ENCODE measurements at regions not wholly inside any gene's neighbourhood (a gene's known extent, or its start where the extent isn't known, plus 50 kb on each side); places are given as distances from the start of the nearest gene placed in this dataset.

- H3K4me3 ChIP-seq (ENCODE audit: low read depth, low read length) = no peak overlapping the region
- TF ChIP-seq, protein P1, sequence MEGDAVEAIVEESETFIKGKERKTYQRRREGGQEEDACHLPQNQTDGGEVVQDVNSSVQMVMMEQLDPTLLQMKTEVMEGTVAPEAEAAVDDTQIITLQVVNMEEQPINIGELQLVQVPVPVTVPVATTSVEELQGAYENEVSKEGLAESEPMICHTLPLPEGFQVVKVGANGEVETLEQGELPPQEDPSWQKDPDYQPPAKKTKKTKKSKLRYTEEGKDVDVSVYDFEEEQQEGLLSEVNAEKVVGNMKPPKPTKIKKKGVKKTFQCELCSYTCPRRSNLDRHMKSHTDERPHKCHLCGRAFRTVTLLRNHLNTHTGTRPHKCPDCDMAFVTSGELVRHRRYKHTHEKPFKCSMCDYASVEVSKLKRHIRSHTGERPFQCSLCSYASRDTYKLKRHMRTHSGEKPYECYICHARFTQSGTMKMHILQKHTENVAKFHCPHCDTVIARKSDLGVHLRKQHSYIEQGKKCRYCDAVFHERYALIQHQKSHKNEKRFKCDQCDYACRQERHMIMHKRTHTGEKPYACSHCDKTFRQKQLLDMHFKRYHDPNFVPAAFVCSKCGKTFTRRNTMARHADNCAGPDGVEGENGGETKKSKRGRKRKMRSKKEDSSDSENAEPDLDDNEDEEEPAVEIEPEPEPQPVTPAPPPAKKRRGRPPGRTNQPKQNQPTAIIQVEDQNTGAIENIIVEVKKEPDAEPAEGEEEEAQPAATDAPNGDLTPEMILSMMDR (conservative IDR thresholded peaks at IDR 0.05; ENCODE audit: low read depth, low read length) = no peak
- DNase-seq (ENCODE audit: low read depth) = peak; percentile 19
These were observed 541.0 kb upstream of the FZD8 start for GRCh38 chr10:36183056-36183455.

DNA sequence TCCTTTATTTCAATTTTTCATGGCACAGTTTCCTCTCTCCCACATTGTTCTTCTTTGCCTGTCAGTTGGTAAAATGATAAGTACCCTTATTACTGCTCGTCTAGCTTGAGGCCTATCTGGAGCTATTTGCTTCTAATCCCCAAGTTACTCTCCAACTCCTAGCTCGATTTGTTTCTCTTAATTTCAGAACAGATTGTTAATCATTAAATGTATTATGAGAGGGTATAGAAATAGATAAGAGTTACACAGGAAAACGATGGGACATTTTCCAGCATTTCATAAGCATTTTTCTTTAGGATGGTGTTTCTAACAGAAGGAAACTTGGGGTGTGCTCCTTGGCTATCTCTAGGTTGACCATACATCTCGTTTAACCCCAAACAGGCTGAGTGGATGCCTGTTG is 540.5 kb upstream of the FZD8 start:
- TF ChIP-seq, protein P1 (conservative IDR thresholded peaks at IDR 0.05; ENCODE audit: low read depth, low read length) = no peak
- no peak for DNase-seq (ENCODE audit: low read depth)
- H3K4me3 ChIP-seq (ENCODE audit: low read depth, low read length) = no peak overlapping the region

DNA sequence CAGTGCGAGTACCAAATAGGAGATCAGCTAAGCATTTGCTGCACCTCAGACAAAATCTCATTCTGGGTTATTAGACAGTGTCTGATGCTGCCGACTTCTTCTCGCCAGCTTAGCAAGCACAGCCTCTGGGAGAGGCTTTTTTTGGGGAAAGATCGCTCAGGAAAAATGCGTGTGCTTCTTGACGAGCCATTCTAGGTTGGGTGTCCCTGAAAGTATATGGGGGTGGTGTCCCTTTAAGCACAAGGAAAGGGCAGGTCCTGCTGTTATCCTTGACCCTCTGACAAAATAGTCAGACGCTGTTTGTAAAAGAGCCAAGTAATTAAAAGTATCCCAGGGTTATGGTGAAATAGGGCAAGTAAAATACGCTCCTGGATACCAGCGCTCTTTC is 540.1 kb upstream of the FZD8 start:
- DNase-seq (ENCODE audit: low read depth) = no peak
- TF ChIP-seq, protein P1 (conservative IDR thresholded peaks at IDR 0.05; ENCODE audit: low read depth, low read length) = no peak

DNA sequence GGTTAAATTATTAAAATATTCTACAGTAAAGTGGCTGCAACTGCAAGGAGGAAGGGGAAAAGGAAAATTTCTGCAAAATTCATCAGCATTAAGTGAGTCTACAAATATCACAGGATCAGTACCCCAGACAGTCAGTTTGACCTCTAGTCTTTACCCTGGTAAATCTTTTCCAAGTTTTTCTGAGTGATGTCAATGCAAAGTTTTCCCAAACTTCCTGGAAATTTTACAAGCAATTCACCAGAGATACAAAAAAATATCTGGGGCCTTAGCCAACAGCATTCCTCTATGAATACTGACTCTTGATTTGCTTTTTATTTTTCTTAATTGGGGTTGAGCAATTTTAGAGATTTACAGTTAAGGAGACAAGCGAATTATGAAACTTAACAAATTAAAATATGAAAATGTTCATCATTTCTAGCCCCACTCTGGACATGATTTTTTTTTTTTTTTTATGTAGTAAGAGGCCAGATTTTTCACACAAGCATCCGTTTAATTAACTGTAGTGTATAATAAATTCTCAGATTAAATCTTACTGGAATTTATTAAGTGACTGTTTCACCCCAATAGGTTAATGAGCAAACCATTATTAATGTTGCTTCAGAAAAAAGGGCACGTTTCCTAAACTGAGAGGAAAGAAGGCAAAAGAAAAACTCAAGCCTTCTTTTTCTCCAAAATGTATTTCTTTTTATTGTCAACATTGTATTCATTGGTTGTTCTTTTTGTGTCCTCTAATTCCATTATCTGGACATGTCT is 539.5 kb upstream of the FZD8 start:
- DNase-seq (ENCODE audit: low read depth) = no peak
- H3K4me3 ChIP-seq (ENCODE audit: low read depth, low read length) = peak overlapping the region; percentile 27
- TF ChIP-seq, protein P1 (conservative IDR thresholded peaks at IDR 0.05; ENCODE audit: low read depth, low read length) = no peak

More for the DNA sequence above, 540.1 kb upstream of the FZD8 start:
- H3K4me3 ChIP-seq (ENCODE audit: low read depth, low read length) = peak overlapping the region; percentile 27

GRCh38 chr10:36178616-36179015 is 536.5 kb upstream of the FZD8 start:
- TF ChIP-seq, protein P1 (conservative IDR thresholded peaks at IDR 0.05; ENCODE audit: low read depth, low read length) = no peak
- no peak overlapping the region for H3K4me3 ChIP-seq (ENCODE audit: low read depth, low read length)
- DNase-seq (ENCODE audit: low read depth) = no peak

DNA sequence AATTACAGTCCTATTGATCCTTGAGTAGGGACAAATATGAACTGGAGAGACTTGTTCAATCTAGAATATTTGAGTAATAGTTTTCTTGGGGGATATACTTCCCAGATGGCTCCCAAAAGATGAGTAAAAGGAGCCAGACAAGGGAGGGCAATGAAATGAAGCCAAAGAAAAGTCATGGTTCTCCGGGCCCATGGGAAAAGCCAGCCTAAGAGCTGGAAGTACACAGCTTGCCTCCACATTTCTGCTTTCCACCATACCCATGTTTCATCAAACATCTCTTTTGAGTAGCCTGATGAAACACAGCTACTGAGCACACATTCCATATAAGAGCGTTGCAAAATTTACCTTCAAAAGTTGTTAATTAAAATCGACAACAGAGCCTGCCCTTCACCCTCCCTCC is 535.0 kb upstream of the FZD8 start:
- no peak overlapping the region for H3K4me3 ChIP-seq (ENCODE audit: low read depth, low read length)
- TF ChIP-seq, protein P1 (conservative IDR thresholded peaks at IDR 0.05; ENCODE audit: low read depth, low read length) = no peak
- no peak for DNase-seq (ENCODE audit: low read depth)

DNA sequence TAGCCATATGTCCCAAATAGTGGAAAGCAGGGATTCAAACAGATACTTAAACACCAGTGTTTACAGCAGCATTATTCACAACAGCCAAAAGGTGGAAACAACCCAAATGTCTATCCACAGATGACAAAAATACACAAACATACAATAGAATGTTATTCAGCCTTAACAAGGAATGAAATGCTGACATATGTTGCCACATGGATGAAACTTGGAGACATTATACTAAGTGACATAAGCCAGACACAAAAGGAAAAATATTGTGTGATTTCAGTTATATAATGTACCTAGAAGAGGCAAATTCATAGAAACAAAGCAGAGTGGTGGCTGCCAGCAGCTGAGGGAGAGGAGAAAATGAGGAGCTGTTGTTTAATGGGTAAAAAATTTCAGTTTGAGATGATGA is 533.9 kb upstream of the FZD8 start:
- H3K4me3 ChIP-seq (ENCODE audit: low read depth, low read length) = no peak overlapping the region
- DNase-seq (ENCODE audit: low read depth) = no peak
- TF ChIP-seq, protein P1 (conservative IDR thresholded peaks at IDR 0.05; ENCODE audit: low read depth, low read length) = no peak
